Upper lobe of left lung (tissue), 4 donors: ENCODE measurements at regions not wholly inside any gene's neighbourhood (a gene's known extent, or its start where the extent isn't known, plus 50 kb on each side); places are given as distances from the start of the nearest gene placed in this dataset.

ENCODE experiments used
- POLR2A ChIP-seq, 4 donors: fragments of 450-650 bp; IDR thresholded peaks; one replicate each; pipeline ENCODE4 v1.5.1; 2016 to 2017; ENCODE audit warnings: antibody characterized with exemption in 4 of 4, mild to moderate bottlenecking in 2 of 4
- TF ChIP-seq, protein P1 (sequence below), 6 experiments: fragments of 450-650 bp in 4 of 6; fragments of 200-600 bp in 2 of 6; sonication (generic) in 2 of 6; IDR thresholded peaks; one replicate each; pipeline ENCODE4 v1.5.1; 2016 to 2019; ENCODE audit warnings: antibody characterized with exemption in 6 of 6

- TF ChIP-seq, protein P1, sequence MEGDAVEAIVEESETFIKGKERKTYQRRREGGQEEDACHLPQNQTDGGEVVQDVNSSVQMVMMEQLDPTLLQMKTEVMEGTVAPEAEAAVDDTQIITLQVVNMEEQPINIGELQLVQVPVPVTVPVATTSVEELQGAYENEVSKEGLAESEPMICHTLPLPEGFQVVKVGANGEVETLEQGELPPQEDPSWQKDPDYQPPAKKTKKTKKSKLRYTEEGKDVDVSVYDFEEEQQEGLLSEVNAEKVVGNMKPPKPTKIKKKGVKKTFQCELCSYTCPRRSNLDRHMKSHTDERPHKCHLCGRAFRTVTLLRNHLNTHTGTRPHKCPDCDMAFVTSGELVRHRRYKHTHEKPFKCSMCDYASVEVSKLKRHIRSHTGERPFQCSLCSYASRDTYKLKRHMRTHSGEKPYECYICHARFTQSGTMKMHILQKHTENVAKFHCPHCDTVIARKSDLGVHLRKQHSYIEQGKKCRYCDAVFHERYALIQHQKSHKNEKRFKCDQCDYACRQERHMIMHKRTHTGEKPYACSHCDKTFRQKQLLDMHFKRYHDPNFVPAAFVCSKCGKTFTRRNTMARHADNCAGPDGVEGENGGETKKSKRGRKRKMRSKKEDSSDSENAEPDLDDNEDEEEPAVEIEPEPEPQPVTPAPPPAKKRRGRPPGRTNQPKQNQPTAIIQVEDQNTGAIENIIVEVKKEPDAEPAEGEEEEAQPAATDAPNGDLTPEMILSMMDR (IDR thresholded peaks at IDR 0.05): no peak
- TF ChIP-seq POLR2A (IDR thresholded peaks at IDR 0.05): no peak
Observed at GRCh38 chr4:119810001-119810400, 181.4 kb upstream of the PDE5A start.
